NCI-H146 treated with DMSO at 0.1 percent for 48 hours (cell line): ENCODE measurements at regions not wholly inside any gene's neighbourhood (a gene's known extent, or its start where the extent isn't known, plus 50 kb on each side); places are given as distances from the start of the nearest gene placed in this dataset.
"Not testable (repeated sequence)": the region's sequence is repeated elsewhere in the genome, so short reads cannot be mapped to it uniquely, and the experiment has no call there.

Experiments used
- DNase-seq: peaks from one replicate; lab custom pipeline; 2025; ENCODE audit not compliant: unreplicated experiment; lab: John Stamatoyannopoulos, UW

- no peak for DNase-seq
These were observed 52.7 kb upstream of the ZCCHC13 start for GRCh38 chrX:74251006-74251930.

- no peak for DNase-seq
These were observed 53.4 kb upstream of the ZCCHC13 start for GRCh38 chrX:74250574-74250973.

- no peak for DNase-seq
These were observed 54.0 kb upstream of the ZCCHC13 start for GRCh38 chrX:74249963-74250362.

DNA sequence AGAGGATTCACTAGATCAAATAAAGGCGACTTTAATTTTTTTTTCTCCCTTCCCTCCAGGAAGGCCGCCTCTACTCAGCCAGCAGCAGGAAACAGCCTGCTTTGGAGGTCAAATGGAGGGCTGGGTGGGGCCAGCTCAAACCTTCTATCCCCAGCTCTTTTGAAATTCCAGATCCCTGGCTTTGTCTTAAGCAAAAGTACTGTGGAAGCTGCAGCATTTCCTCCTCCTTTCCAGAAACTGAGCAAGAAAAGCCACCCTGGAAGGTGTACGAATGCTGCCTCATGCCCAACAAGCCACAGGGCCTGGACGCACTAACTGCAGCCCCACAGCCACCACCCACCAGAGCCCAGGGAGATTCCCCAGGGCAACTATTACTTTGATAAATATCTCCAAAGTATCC lies 55.1 kb upstream of the ZCCHC13 start:
- DNase-seq: no peak

GRCh38 chrX:74246524-74246923 lies 57.5 kb upstream of the ZCCHC13 start:
- no peak for DNase-seq

GRCh38 chrX:74242484-74243138 lies 61.4 kb upstream of the ZCCHC13 start:
- DNase-seq: no peak

DNA sequence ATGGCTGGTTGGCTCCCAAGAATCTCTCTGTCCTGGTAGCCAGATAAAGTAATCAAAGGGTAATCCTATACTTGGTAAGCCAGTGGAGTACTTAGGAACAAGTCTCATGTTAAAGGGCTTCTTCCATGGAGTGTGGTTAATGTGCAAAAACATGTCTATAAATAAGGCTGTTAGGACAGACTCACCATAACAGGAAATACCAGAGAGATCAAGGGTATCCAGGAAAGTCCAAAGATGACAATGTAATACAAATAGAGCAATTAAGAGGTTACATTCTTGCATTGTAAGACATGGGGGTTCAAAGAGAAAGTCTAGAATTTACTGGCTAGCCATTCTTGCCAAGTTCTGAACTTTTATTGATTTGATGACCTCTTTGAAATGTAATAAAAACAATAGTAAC lies 61.9 kb upstream of the ZCCHC13 start:
- DNase-seq: no peak

DNA sequence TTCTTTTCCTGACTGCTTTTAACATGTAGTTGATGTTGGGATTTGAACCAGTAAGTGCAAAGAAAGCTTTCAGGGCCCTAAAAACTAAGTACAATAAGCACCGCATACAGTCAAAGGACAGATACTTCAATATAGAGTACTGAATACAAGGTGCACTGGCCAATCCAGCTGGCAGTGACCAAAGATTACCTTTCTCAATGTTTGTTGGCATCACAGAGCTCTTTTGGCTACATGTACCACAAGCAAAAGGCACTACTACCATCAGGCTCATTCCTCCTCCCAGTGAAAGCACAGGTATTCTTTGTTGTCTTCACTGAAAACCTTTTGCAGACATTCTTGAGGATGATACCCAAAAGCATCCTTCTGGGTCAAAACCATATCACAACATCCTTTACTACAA lies 65.2 kb upstream of the ZCCHC13 start:
- DNase-seq: no peak

DNA sequence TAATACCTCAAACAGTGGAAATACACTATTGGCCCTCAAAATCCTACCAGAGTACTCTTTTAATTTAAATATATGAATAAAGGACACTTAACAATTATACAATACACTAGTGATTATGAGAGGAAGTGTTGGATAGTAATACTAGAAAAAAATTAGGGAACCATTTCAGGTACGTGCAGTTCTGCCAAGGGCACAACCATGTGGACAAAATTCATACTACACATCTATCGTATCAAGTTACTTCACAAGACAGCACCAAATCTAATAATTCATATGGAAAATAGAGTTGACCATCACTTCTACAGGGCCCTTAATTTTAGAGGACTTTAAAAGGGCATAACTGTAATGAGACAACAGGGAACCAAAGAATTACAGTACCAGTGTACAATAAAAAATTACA lies 69.2 kb upstream of the ZCCHC13 start:
- DNase-seq: no peak

GRCh38 chrX:74232859-74233258 lies 71.1 kb upstream of the ZCCHC13 start:
- DNase-seq: no peak

DNA sequence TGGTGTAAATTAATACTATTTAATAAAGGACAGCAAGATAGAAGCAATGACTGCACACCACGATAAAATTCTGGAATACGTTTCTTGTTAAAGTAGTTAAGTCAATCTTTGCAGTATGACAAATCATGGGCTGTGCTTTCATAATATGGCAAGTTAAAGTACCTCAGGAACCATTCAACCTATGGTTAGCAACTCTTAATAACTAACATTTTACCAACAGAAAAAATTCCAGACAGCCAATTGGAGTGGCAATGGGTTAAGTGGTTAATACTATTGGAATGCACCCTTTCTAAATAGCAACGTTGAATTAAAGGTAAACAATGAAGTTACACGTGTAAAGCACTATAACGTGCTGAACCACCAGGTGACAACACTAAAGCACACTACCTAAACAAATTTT lies 72.4 kb upstream of the ZCCHC13 start:
- no peak for DNase-seq

GRCh38 chrX:74230094-74230493 lies 73.9 kb upstream of the ZCCHC13 start:
- no peak for DNase-seq

GRCh38 chrX:74225111-74225510 lies 78.9 kb upstream of the ZCCHC13 start:
- DNase-seq: no peak

DNA sequence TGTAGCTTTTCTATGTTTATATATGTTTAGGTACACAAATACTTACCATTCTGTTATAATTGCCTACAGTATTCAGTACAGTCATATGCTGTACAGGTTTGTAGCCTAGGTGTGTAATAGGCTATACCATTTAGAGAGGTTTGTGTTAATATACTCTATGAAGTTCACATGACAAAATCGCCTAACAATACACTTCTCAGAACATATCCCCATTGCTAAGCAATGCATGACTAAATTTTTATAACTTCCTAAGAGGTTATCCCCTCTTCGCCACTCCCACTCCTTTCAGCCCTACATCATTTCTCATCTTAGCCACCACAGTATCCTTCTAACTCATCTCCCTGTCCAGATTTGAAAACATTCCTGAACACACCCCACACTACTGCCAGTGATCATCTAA lies 83.7 kb upstream of the ZCCHC13 start:
- no peak for DNase-seq

- no peak for DNase-seq
These were observed 85.1 kb upstream of the ZCCHC13 start for GRCh38 chrX:74218895-74219294.

GRCh38 chrX:74216421-74216820 lies 87.6 kb upstream of the ZCCHC13 start:
- no peak for DNase-seq

DNA sequence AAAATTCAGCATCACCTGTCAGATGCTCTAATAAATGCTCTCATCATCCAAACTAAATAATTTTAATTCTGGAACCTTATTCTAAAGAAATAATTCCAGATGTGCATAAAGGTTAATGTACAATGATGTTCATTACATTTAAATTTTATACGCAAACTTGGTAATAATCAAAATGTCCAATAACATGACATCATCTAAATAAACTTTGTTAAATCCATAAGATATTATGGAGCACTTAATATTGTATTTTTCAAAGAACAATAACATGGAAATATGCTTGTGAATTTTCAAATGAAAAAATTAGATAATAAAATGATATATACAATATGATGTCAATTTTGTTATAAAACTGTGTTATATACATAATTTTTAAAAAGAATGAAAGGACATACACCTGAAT lies 92.1 kb upstream of the ZCCHC13 start:
- no peak for DNase-seq

- no peak for DNase-seq
These were observed 96.4 kb upstream of the ZCCHC13 start for GRCh38 chrX:74207539-74207938.

DNA sequence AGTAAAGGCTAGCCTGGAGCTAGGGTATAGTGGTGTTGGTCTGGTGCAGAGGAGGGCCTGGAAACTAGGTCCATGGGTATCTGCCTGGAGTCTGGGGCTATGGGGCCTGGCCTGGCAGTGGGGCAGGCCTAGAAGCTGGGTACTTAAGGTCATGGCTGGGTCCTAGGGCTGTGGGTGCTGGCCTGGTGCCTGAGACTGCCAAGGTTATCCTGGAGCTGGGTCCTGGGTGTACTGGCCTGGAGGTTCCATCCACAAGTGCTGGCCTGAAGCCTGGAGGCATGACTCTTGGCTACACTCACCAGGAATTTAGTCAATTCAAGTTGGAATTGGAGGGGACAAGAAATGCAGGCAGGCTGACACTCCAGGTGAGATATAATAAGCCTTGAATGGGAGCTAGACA lies 108.4 kb upstream of the ZCCHC13 start:
- no peak for DNase-seq

GRCh38 chrX:74195120-74195519 lies 108.9 kb upstream of the ZCCHC13 start:
- DNase-seq: no peak

- DNase-seq: no peak
These were observed 116.8 kb upstream of the ZCCHC13 start for GRCh38 chrX:74187211-74187610.

DNA sequence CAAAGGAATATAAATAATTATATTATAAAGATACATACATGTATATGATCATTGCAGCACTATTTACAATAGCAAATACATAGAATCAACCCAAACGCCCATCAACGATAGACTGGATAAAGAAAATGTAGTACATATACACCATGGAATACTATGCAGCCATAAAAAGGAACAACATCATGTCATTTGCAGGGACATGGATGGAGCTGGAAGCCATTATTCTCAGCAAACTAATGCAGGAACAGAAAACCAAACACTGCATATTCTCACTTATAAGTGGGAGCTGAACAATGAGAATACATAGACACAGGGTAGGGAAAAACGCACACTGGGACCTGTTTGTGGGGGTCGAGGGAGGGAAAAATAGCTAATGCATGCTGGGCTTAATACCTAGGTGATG lies 120.9 kb upstream of the ZCCHC13 start:
- not testable (repeated sequence) for DNase-seq
